SU-DHL-6 (cell line): ENCODE measurements at regions not wholly inside any gene's neighbourhood (a gene's known extent, or its start where the extent isn't known, plus 50 kb on each side); places are given as distances from the start of the nearest gene placed in this dataset.

Experiments
- H2AFZ ChIP-seq: fragments of 200-600 bp; sonication (generic); 2 replicates; pipeline ENCODE4 v1.6.1; 2014; ENCODE audit warnings: low read depth, mild to moderate bottlenecking, moderate library complexity, mixed read lengths, antibody characterized with exemption, low read length; ENCODE audit not compliant: severe bottlenecking
- H3F3A ChIP-seq: fragments of 200-600 bp; shearing (Covaris generic); 2 replicates; pipeline ENCODE4 v1.6.0; 2016; ENCODE audit warnings: antibody characterized with exemption, mild to moderate bottlenecking; ENCODE audit not compliant: insufficient read depth
- H3K27ac ChIP-seq: fragments of 200-600 bp; sonication (generic); 2 replicates; pipeline ENCODE4 v1.5.1; 2016; ENCODE audit warnings: low read depth, mild to moderate bottlenecking, low read length, moderate library complexity, mixed read lengths
- H3K27me3 ChIP-seq: fragments of 200-600 bp; sonication (generic), shearing (Covaris generic); 2 replicates; pipeline ENCODE4 v1.6.0; 2014; ENCODE audit warnings: mild to moderate bottlenecking, low read length
- H3K36me3 ChIP-seq: fragments of 200-600 bp; sonication (generic); 2 replicates; pipeline ENCODE4 v1.6.1; 2014; ENCODE audit warnings: mild to moderate bottlenecking, low read length, mixed read lengths
- H3K4me2 ChIP-seq: fragments of 300-600, 200-600 bp; shearing (Covaris generic), sonication (generic); 2 replicates; pipeline ENCODE4 v1.6.0; 2014; ENCODE audit warnings: low read length, low read depth, mild to moderate bottlenecking; ENCODE audit not compliant: poor library complexity, severe bottlenecking
- H3K4me3 ChIP-seq: fragments of 200-600 bp; sonication (generic); 2 replicates; pipeline ENCODE4 v1.5.1; 2014; ENCODE audit warnings: antibody characterized with exemption, low read length, mild to moderate bottlenecking, mixed read lengths; ENCODE audit not compliant: insufficient read depth, poor library complexity, severe bottlenecking
- H3K79me2 ChIP-seq: fragments of 200-600 bp; sonication (generic); 2 replicates; pipeline ENCODE4 v1.6.1; 2014; ENCODE audit warnings: mild to moderate bottlenecking, low read length, moderate library complexity; ENCODE audit not compliant: insufficient read depth
- H3K9ac ChIP-seq: fragments of 200-600 bp; sonication (generic); 2 replicates; pipeline ENCODE4 v1.7.0; 2014; ENCODE audit warnings: mild to moderate bottlenecking, low read length
- H3K9me2 ChIP-seq: fragments of 200-600 bp; sonication (generic); replicated peaks from 2 replicates; pipeline ENCODE4 v1.6.1; 2014; ENCODE audit warnings: low read length; ENCODE audit not compliant: insufficient read depth
- H3K9me3 ChIP-seq: fragments of 200-600 bp; sonication (generic); 2 replicates; pipeline ENCODE4 v1.6.1; 2014; ENCODE audit warnings: low read length, mixed read lengths; ENCODE audit not compliant: insufficient read depth
- H4K20me1 ChIP-seq: fragments of 200-600 bp; sonication (generic); 2 replicates; pipeline ENCODE4 v1.6.1; 2014; ENCODE audit warnings: low read depth, mild to moderate bottlenecking, antibody characterized with exemption, low read length, moderate library complexity, mixed read lengths
- EZH2phosphoT487 ChIP-seq: fragments of 200-600 bp; sonication (generic), shearing (Covaris generic); conservative IDR thresholded peaks from 2 replicates; pipeline ENCODE4 v1.6.1; 2018; ENCODE audit warnings: mild to moderate bottlenecking, antibody characterized with exemption, low read length, moderate library complexity, mixed read lengths
- TF ChIP-seq, protein P1 (sequence below): fragments of 200-600 bp; sonication (generic); IDR thresholded peaks from one replicate; pipeline ENCODE4 v1.5.1; 2017; ENCODE audit warnings: antibody characterized with exemption, mild to moderate bottlenecking, low read length, moderate library complexity; ENCODE audit not compliant: insufficient read depth, poor library complexity, severe bottlenecking

DNA sequence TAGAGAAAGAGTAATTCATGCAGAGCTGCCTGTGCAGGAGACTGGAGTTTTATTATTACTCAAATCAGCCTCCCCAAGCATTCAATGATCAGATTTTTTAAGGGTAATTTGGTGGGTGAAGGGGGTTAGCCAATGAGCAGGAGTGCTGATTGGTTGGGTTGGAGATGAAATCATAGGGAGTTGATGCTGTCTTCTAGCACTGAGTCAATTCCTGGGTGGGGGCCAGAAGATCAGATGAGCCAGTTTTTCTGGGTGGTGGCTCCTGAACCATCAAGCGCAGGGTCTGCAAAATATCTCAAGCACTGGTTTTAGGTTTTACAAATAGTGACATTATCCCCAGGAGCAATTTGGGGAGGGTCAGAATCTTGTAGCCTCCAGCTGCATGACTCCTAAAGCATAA is 312.8 kb upstream of the THSD7B start:
- no peaks in the 10 kb centered on the region for H3F3A ChIP-seq

DNA sequence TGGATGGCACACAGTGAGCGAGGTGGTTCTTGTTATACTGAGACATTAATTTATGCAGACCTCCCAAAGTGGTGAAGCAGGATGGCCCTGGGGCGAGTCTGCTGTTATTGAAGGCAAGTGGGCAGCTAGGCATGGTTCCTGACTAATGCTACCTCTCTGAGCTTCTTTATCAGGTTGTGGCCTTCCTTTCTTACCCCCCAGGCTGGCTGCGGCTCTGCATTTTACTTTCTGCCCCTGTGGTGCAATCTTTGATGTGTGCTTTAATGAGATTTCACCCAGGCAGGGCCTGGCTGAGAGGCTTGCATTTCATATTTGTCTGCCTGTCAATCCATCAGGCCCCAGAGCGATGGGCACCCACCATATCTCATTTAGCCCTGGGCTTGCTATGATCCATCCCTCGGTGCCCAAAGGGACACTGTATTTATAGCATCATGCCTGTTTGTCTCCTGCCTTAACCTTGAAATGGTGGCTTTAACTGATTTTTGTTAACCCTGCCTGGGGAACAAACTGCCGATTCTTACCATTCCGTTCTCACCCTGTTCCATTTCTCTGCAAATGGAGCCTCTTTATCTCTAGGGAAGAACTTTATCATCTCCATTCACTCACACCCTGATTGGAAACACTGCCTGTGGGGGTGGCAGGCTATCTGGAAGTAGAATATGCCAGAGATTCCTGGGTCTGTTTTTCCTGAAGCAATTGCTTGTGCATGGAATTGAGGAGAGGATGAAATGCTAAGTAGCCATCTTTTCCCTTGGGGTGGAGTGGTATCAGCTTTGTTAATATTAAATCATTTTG is 316.2 kb upstream of the THSD7B start:
- H3K9me2 ChIP-seq: no peaks in the 10 kb centered on the region
- H3F3A ChIP-seq: no peaks in the 10 kb centered on the region
- no peak overlapping the region for H3K9ac ChIP-seq
- H3K9me3 ChIP-seq: no peaks in the 10 kb centered on the region
- H2AFZ ChIP-seq: no peak overlapping the region
- H3K27me3 ChIP-seq: no peaks in the 10 kb centered on the region
- H3K36me3 ChIP-seq: no peaks in the 10 kb centered on the region
- H3K27ac ChIP-seq: no peak overlapping the region
- no peak overlapping the region for H3K4me3 ChIP-seq
- H4K20me1 ChIP-seq: no peaks in the 10 kb centered on the region
- TF ChIP-seq EZH2phosphoT487: no peak
- TF ChIP-seq, protein P1, sequence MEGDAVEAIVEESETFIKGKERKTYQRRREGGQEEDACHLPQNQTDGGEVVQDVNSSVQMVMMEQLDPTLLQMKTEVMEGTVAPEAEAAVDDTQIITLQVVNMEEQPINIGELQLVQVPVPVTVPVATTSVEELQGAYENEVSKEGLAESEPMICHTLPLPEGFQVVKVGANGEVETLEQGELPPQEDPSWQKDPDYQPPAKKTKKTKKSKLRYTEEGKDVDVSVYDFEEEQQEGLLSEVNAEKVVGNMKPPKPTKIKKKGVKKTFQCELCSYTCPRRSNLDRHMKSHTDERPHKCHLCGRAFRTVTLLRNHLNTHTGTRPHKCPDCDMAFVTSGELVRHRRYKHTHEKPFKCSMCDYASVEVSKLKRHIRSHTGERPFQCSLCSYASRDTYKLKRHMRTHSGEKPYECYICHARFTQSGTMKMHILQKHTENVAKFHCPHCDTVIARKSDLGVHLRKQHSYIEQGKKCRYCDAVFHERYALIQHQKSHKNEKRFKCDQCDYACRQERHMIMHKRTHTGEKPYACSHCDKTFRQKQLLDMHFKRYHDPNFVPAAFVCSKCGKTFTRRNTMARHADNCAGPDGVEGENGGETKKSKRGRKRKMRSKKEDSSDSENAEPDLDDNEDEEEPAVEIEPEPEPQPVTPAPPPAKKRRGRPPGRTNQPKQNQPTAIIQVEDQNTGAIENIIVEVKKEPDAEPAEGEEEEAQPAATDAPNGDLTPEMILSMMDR: no peak
- no peak overlapping the region for H3K4me2 ChIP-seq
- H3K79me2 ChIP-seq: no peaks in the 10 kb centered on the region

More for the DNA sequence above, 312.8 kb upstream of the THSD7B start:
- no peaks in the 10 kb centered on the region for H3K36me3 ChIP-seq
- H3K9me3 ChIP-seq: no peaks in the 10 kb centered on the region
- H3K9me2 ChIP-seq: no peaks in the 10 kb centered on the region
- TF ChIP-seq EZH2phosphoT487: no peak
- TF ChIP-seq, protein P1: no peak
- no peaks in the 10 kb centered on the region for H3K79me2 ChIP-seq
- no peak overlapping the region for H3K27ac ChIP-seq
- no peak overlapping the region for H3K4me2 ChIP-seq
- H2AFZ ChIP-seq: no peak overlapping the region
- H4K20me1 ChIP-seq: no peaks in the 10 kb centered on the region
- H3K4me3 ChIP-seq: no peak overlapping the region
- H3K27me3 ChIP-seq: no peaks in the 10 kb centered on the region
- H3K9ac ChIP-seq: no peak overlapping the region

DNA sequence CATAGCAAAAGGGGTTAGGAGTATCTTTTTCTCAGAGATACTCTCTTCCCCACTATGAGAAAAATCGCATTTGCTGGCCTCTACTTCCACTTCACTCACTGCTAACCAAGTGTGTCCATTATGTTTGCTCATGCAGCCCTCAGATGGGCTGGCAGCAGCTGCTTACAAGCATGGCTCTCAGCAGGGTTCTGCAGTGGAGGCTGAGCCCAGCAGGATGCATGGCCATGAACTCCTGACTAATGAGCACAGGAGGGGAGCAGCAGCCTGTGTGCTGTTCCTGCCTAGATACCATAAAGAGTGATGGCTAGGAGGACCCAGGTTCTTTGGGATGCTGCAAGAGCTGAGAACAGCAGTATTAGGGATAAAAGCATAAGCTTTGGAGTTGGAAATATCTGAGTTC is 316.9 kb upstream of the THSD7B start:
- Histone ChIP-seq H3K27me3 (no peaks in the 10 kb centered on the region), H3K36me3 (no peaks in the 10 kb centered on the region), H3K9me2 (no peaks in the 10 kb centered on the region), H3K9ac (no peak overlapping the region), H3K9me3 (no peaks in the 10 kb centered on the region), H4K20me1 (no peaks in the 10 kb centered on the region), H3K4me3 (no peak overlapping the region), H3K27ac (no peak overlapping the region), H2AFZ (no peak overlapping the region), H3K79me2 (no peaks in the 10 kb centered on the region), H3K4me2 (no peak overlapping the region), H3F3A (no peaks in the 10 kb centered on the region)
- TF ChIP-seq, protein P1: no peak
- TF ChIP-seq EZH2phosphoT487: no peak
